Lower leg skin (tissue), 3 donors: ENCODE measurements at regions not wholly inside any gene's neighbourhood (a gene's known extent, or its start where the extent isn't known, plus 50 kb on each side); places are given as distances from the start of the nearest gene placed in this dataset.

Experiments
- POLR2A ChIP-seq, 2 donors: fragments of 450-650 bp; IDR thresholded peaks; one replicate each; pipeline ENCODE4 v1.6.1; 2016 to 2017; ENCODE audit warnings: antibody characterized with exemption in 2 of 2, mild to moderate bottlenecking in 1 of 2, moderate library complexity in 1 of 2
- TF ChIP-seq, protein P1 (sequence below), 3 donors: fragments of 450-650 bp; IDR thresholded peaks; one replicate each; pipeline ENCODE4 v1.5.1; 2016; ENCODE audit warnings: antibody characterized with exemption in 3 of 3, mild to moderate bottlenecking in 3 of 3, moderate library complexity in 2 of 3

DNA sequence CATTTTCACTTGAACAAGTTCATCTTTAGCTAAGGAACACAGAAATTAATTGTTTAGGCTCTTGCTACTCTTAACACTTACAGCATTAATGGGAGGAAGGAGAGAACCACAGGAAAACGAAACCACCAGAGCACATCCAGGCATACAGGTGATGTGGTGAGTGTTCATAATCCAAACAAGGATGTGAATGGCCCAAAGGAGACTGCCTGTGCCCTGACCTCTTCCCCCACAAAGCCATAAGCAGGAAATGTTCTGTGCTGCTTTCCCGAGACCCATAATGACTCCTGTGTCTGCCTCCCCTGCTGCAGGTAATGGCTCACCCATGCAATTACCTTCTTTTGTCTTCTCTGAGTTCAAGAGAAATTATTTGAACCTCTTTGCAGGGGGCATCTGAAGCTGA lies 295.9 kb upstream of the LINC00305 start:
- TF ChIP-seq, protein P1, sequence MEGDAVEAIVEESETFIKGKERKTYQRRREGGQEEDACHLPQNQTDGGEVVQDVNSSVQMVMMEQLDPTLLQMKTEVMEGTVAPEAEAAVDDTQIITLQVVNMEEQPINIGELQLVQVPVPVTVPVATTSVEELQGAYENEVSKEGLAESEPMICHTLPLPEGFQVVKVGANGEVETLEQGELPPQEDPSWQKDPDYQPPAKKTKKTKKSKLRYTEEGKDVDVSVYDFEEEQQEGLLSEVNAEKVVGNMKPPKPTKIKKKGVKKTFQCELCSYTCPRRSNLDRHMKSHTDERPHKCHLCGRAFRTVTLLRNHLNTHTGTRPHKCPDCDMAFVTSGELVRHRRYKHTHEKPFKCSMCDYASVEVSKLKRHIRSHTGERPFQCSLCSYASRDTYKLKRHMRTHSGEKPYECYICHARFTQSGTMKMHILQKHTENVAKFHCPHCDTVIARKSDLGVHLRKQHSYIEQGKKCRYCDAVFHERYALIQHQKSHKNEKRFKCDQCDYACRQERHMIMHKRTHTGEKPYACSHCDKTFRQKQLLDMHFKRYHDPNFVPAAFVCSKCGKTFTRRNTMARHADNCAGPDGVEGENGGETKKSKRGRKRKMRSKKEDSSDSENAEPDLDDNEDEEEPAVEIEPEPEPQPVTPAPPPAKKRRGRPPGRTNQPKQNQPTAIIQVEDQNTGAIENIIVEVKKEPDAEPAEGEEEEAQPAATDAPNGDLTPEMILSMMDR (IDR thresholded peaks at IDR 0.05): no peak
- TF ChIP-seq POLR2A (IDR thresholded peaks at IDR 0.05): no peak
